SU-DHL-6 (cell line): ENCODE measurements at regions not wholly inside any gene's neighbourhood (a gene's known extent, or its start where the extent isn't known, plus 50 kb on each side); places are given as distances from the start of the nearest gene placed in this dataset.

ENCODE experiments used
- EZH2phosphoT487 ChIP-seq: fragments of 200-600 bp; sonication (generic), shearing (Covaris generic); conservative IDR thresholded peaks from 2 replicates; pipeline ENCODE4 v1.6.1; 2018; ENCODE audit warnings: mild to moderate bottlenecking, antibody characterized with exemption, low read length, moderate library complexity, mixed read lengths
- TF ChIP-seq, protein P1 (sequence below): fragments of 200-600 bp; sonication (generic); IDR thresholded peaks from one replicate; pipeline ENCODE4 v1.5.1; 2017; ENCODE audit warnings: antibody characterized with exemption, mild to moderate bottlenecking, low read length, moderate library complexity; ENCODE audit not compliant: insufficient read depth, poor library complexity, severe bottlenecking

- TF ChIP-seq, protein P1, sequence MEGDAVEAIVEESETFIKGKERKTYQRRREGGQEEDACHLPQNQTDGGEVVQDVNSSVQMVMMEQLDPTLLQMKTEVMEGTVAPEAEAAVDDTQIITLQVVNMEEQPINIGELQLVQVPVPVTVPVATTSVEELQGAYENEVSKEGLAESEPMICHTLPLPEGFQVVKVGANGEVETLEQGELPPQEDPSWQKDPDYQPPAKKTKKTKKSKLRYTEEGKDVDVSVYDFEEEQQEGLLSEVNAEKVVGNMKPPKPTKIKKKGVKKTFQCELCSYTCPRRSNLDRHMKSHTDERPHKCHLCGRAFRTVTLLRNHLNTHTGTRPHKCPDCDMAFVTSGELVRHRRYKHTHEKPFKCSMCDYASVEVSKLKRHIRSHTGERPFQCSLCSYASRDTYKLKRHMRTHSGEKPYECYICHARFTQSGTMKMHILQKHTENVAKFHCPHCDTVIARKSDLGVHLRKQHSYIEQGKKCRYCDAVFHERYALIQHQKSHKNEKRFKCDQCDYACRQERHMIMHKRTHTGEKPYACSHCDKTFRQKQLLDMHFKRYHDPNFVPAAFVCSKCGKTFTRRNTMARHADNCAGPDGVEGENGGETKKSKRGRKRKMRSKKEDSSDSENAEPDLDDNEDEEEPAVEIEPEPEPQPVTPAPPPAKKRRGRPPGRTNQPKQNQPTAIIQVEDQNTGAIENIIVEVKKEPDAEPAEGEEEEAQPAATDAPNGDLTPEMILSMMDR, result no peak
- TF ChIP-seq EZH2phosphoT487, result no peak
Measured at GRCh38 chr4:152091405-152091804, 330.6 kb upstream of the GATB start.
